ENCODE measurements at regions not wholly inside any gene's neighbourhood (a gene's known extent, or its start where the extent isn't known, plus 50 kb on each side); places are given as distances from the start of the nearest gene placed in this dataset.

- DNase-seq (ENCODE audit: low spot score) = no peak
These were observed 103.6 kb downstream of the ACKR3 start for GRCh38 chr2:236673126-236673822.

GRCh38 chr2:236673823-236674185, 104.2 kb downstream of the ACKR3 start:
- DNase-seq (ENCODE audit: low spot score) = no peak

GRCh38 chr2:236674238-236674637, 104.6 kb downstream of the ACKR3 start:
- no peak for DNase-seq (ENCODE audit: low spot score)

GRCh38 chr2:236674646-236675045, 105.0 kb downstream of the ACKR3 start:
- no peak for DNase-seq (ENCODE audit: low spot score)

- DNase-seq (ENCODE audit: low spot score) = peak; percentile 65
These were observed 105.4 kb downstream of the ACKR3 start for GRCh38 chr2:236675051-236675450.

- DNase-seq (ENCODE audit: low spot score) = no peak
These were observed 105.9 kb downstream of the ACKR3 start for GRCh38 chr2:236675526-236675925.

- DNase-seq (ENCODE audit: low spot score) = peak; percentile 40
These were observed 106.7 kb downstream of the ACKR3 start for GRCh38 chr2:236676136-236676873.

GRCh38 chr2:236677368-236677767, 107.7 kb downstream of the ACKR3 start:
- DNase-seq (ENCODE audit: low spot score) = no peak

GRCh38 chr2:236678307-236678975, 108.8 kb downstream of the ACKR3 start:
- DNase-seq (ENCODE audit: low spot score) = no peak

- no peak for DNase-seq (ENCODE audit: low spot score)
These were observed 110.5 kb downstream of the ACKR3 start for GRCh38 chr2:236679884-236680860.

GRCh38 chr2:236682651-236683422, 113.2 kb downstream of the ACKR3 start:
- DNase-seq (ENCODE audit: low spot score) = no peak

- no peak for DNase-seq (ENCODE audit: low spot score)
These were observed 115.1 kb downstream of the ACKR3 start for GRCh38 chr2:236684504-236685256.

GRCh38 chr2:236685361-236685760, 115.7 kb downstream of the ACKR3 start:
- DNase-seq (ENCODE audit: low spot score) = no peak

GRCh38 chr2:236685979-236686520, 116.4 kb downstream of the ACKR3 start:
- DNase-seq (ENCODE audit: low spot score) = no peak

GRCh38 chr2:236686561-236686960, 116.9 kb downstream of the ACKR3 start:
- DNase-seq (ENCODE audit: low spot score) = no peak

- no peak for DNase-seq (ENCODE audit: low spot score)
These were observed 117.8 kb downstream of the ACKR3 start for GRCh38 chr2:236687296-236687965.

GRCh38 chr2:236688157-236688556, 118.5 kb downstream of the ACKR3 start:
- no peak for DNase-seq (ENCODE audit: low spot score)

- peak; percentile 65 for DNase-seq (ENCODE audit: low spot score)
These were observed 119.2 kb downstream of the ACKR3 start for GRCh38 chr2:236688563-236689392.

All from umbilical cord (tissue), 1 donor.